Suprapubic skin (tissue), 4 donors: ENCODE measurements at regions not wholly inside any gene's neighbourhood (a gene's known extent, or its start where the extent isn't known, plus 50 kb on each side); places are given as distances from the start of the nearest gene placed in this dataset.

Experiments
- EP300 ChIP-seq: sonication (generic); formaldehyde crosslinking; IDR thresholded peaks from one replicate; pipeline ENCODE4 v1.6.1; 2017; ENCODE audit warnings: antibody characterized with exemption
- POLR2A ChIP-seq, 2 donors: fragments of 450-650 bp; IDR thresholded peaks; one replicate each; pipeline ENCODE4 v1.6.1; 2017; ENCODE audit warnings: antibody characterized with exemption in 2 of 2, mild to moderate bottlenecking in 2 of 2, moderate library complexity in 2 of 2
- POLR2AphosphoS5 ChIP-seq, 3 donors: sonication (generic); formaldehyde crosslinking; IDR thresholded peaks; one replicate each; pipeline ENCODE4 v1.6.1; 2017; ENCODE audit warnings: antibody characterized with exemption in 3 of 3
- TF ChIP-seq, protein P1 (sequence below), 2 donors: fragments of 200-600 bp in 1 of 2; fragments of 450-650 bp in 1 of 2; sonication (generic) in 1 of 2; IDR thresholded peaks; one replicate each; pipeline ENCODE4 v1.5.1; 2016 to 2019; ENCODE audit warnings: antibody characterized with exemption in 2 of 2, mild to moderate bottlenecking in 1 of 2, moderate library complexity in 1 of 2

DNA sequence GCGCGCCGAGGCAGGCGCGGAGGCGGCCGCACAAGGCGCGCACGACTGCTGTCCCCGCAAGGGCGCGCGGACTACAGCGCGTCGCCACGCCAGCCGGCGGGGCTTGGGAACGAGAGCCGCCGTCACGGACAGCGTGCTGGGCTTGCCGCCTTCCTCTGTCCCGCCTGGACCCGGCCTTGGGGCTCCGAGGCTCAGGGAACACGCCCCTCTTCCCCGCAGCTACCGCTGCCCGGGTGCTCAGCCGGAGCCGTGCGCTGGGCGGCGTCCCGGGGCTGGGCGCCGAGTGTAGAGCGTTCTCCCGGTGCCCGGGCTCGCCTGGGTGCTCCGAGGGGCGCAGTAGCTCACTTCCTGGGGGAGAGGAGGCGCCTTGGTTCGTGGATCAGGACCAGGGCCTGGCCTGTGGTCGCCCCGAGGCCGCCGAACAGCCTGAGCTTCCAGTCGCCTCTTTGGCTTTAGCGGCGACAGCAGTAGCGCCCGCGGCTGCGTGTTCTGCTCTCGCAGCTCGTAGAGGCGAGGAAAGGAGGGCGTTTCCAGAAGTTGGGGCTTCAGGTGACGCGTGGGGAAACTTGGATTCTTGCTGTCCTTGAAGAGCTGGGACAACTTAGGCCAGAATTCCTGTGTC lies 226.7 kb upstream of the C2CD4B start:
- TF ChIP-seq, protein P1, sequence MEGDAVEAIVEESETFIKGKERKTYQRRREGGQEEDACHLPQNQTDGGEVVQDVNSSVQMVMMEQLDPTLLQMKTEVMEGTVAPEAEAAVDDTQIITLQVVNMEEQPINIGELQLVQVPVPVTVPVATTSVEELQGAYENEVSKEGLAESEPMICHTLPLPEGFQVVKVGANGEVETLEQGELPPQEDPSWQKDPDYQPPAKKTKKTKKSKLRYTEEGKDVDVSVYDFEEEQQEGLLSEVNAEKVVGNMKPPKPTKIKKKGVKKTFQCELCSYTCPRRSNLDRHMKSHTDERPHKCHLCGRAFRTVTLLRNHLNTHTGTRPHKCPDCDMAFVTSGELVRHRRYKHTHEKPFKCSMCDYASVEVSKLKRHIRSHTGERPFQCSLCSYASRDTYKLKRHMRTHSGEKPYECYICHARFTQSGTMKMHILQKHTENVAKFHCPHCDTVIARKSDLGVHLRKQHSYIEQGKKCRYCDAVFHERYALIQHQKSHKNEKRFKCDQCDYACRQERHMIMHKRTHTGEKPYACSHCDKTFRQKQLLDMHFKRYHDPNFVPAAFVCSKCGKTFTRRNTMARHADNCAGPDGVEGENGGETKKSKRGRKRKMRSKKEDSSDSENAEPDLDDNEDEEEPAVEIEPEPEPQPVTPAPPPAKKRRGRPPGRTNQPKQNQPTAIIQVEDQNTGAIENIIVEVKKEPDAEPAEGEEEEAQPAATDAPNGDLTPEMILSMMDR (IDR thresholded peaks at IDR 0.05): peak in 1 of 2 donors; percentile 41
- TF ChIP-seq POLR2A (IDR thresholded peaks at IDR 0.05) (no peak), POLR2AphosphoS5 (IDR thresholded peaks at IDR 0.05) (peak in 1 of 3 donors; percentile 35), EP300 (no peak)
